GM13976 (cell line): ENCODE measurements at regions not wholly inside any gene's neighbourhood (a gene's known extent, or its start where the extent isn't known, plus 50 kb on each side); places are given as distances from the start of the nearest gene placed in this dataset.

Experiments used
- DNase-seq: peaks from one replicate; pipeline ENCODE4 v3.0.0; 2012; ENCODE audit warnings: low spot score
- CTCF ChIP-seq: IDR thresholded peaks from 2 replicates; pipeline ENCODE4 v1.5.1; 2012; ENCODE audit warnings: borderline replicate concordance, mild to moderate bottlenecking; ENCODE audit not compliant: insufficient read depth; ENCODE audit errors: extremely low read depth, missing control alignments, control extremely low read depth
- in situ Hi-C: fragments of 300-500 bp; cut with MboI; formaldehyde crosslinking; loops from one replicate; pipeline ENCODE4 v1.12.0; 2022; ENCODE audit warnings: low sequenced_read_pairs, mixed read lengths, inconsistent platforms; ENCODE audit not compliant: unreplicated experiment

GRCh38 chr2:82120654-82121053 is 1816.1 kb upstream of the LRRTM1 start:
- in situ Hi-C loops, result no loop called here
- no peak for TF ChIP-seq CTCF
- DNase-seq, result no peak

GRCh38 chr2:82120115-82120514 is 1815.6 kb upstream of the LRRTM1 start:
- DNase-seq, result no peak
- in situ Hi-C loops, result no loop called here
- no peak for TF ChIP-seq CTCF

- in situ Hi-C loops, result no loop called here
- DNase-seq, result no peak
- TF ChIP-seq CTCF, result no peak
These were observed 1804.9 kb upstream of the LRRTM1 start for GRCh38 chr2:82109418-82109817.

- DNase-seq, result no peak
- TF ChIP-seq CTCF, result no peak
- in situ Hi-C loops, result no loop called here
These were observed 1794.1 kb upstream of the LRRTM1 start for GRCh38 chr2:82098617-82099016.

- in situ Hi-C loops, result no loop called here
- no peak for DNase-seq
- TF ChIP-seq CTCF, result no peak
These were observed 1785.0 kb upstream of the LRRTM1 start for GRCh38 chr2:82089518-82089917.

GRCh38 chr2:82084679-82085392 is 1780.3 kb upstream of the LRRTM1 start:
- in situ Hi-C loops, result no loop called here
- no peak for DNase-seq
- no peak for TF ChIP-seq CTCF
